ENCODE measurements at regions not wholly inside any gene's neighbourhood (a gene's known extent, or its start where the extent isn't known, plus 50 kb on each side); places are given as distances from the start of the nearest gene placed in this dataset.

DNA sequence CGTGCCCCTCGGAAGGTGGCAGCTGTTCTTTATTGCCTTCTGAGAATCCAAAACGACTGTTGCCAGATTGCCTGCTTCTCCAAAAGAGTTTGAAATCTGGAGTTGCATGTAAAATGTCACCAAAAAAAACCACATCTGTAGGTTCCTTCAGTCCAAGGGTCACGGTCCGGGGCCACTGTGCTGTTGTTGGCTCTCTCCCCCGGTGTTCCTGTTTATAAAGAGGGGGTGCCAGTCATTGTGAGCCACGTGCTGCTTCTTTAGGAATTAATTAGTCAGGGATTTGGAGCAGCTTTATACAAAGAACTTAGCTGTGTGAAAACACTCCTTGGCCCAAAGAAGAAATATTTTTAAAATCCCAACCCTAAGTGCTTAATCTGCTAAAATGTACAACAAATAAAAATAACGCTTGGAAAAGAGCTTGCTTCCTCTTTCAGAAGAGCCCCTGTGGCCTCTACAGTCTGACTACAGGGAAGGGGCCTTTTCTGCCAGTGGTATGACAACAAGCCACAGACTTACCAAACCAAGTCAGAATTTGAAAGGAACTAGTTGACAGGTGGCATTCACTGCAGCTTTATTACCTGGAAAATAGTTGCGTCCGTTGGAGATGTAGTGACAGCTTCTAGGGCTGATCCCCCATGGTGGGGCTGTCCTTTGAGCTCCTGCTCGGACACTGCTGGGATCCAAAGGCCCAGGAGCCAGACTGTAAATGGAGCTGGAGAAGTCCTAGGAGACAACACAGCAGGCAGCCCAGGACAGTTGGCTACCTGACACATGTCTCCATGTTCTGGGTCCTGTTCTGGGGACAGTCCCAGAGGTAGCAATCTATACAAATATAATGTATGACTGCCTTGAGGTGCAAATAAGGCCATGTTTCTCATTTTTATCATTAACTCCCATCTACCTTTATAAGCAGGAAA lies 84.5 kb upstream of the SLC1A4 start:
- TF ChIP-seq, protein P1, sequence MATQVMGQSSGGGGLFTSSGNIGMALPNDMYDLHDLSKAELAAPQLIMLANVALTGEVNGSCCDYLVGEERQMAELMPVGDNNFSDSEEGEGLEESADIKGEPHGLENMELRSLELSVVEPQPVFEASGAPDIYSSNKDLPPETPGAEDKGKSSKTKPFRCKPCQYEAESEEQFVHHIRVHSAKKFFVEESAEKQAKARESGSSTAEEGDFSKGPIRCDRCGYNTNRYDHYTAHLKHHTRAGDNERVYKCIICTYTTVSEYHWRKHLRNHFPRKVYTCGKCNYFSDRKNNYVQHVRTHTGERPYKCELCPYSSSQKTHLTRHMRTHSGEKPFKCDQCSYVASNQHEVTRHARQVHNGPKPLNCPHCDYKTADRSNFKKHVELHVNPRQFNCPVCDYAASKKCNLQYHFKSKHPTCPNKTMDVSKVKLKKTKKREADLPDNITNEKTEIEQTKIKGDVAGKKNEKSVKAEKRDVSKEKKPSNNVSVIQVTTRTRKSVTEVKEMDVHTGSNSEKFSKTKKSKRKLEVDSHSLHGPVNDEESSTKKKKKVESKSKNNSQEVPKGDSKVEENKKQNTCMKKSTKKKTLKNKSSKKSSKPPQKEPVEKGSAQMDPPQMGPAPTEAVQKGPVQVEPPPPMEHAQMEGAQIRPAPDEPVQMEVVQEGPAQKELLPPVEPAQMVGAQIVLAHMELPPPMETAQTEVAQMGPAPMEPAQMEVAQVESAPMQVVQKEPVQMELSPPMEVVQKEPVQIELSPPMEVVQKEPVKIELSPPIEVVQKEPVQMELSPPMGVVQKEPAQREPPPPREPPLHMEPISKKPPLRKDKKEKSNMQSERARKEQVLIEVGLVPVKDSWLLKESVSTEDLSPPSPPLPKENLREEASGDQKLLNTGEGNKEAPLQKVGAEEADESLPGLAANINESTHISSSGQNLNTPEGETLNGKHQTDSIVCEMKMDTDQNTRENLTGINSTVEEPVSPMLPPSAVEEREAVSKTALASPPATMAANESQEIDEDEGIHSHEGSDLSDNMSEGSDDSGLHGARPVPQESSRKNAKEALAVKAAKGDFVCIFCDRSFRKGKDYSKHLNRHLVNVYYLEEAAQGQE (IDR thresholded peaks at IDR 0.05; ENCODE audit: borderline replicate concordance in 1 of 2, low read depth in 1 of 2, low read length in 2 of 2) = no peak
- TF ChIP-seq, protein P2, sequence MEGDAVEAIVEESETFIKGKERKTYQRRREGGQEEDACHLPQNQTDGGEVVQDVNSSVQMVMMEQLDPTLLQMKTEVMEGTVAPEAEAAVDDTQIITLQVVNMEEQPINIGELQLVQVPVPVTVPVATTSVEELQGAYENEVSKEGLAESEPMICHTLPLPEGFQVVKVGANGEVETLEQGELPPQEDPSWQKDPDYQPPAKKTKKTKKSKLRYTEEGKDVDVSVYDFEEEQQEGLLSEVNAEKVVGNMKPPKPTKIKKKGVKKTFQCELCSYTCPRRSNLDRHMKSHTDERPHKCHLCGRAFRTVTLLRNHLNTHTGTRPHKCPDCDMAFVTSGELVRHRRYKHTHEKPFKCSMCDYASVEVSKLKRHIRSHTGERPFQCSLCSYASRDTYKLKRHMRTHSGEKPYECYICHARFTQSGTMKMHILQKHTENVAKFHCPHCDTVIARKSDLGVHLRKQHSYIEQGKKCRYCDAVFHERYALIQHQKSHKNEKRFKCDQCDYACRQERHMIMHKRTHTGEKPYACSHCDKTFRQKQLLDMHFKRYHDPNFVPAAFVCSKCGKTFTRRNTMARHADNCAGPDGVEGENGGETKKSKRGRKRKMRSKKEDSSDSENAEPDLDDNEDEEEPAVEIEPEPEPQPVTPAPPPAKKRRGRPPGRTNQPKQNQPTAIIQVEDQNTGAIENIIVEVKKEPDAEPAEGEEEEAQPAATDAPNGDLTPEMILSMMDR (CRISPR knock-in tag; IDR thresholded peaks at IDR 0.05) = no peak
- TF ChIP-seq POLR2A (IDR thresholded peaks at IDR 0.05; ENCODE audit: insufficient read depth in 1 of 2, low read depth in 2 of 2, low read length in 2 of 2) = no peak

All from HepG2 (cell line).